RWPE2 (cell line): ENCODE measurements at regions not wholly inside any gene's neighbourhood (a gene's known extent, or its start where the extent isn't known, plus 50 kb on each side); places are given as distances from the start of the nearest gene placed in this dataset.
"Not testable (repeated sequence)": the region's sequence is repeated elsewhere in the genome, so short reads cannot be mapped to it uniquely, and the experiment has no call there.

Experiments used
- ATAC-seq: fragments of 200-7000 bp; cut with Tn5 transposase; 3 replicates; pipeline ENCODE4 v1.9.1; 2021; ENCODE audit warnings: low read depth
- DNase-seq: peaks from one replicate; pipeline ENCODE4 v3.0.0-alpha.2; 2020; ENCODE audit warnings: low spot score
- H3K27ac ChIP-seq: fragments of 450-650 bp; 2 replicates; pipeline ENCODE4 v1.5.1; 2017; ENCODE audit warnings: mild to moderate bottlenecking; ENCODE audit not compliant: poor library complexity, severe bottlenecking
- H3K27me3 ChIP-seq: fragments of 250-450 bp; sonication (Bioruptor Pico); 2 replicates; pipeline ENCODE4 v1.5.1; 2021; ENCODE audit warnings: mild to moderate bottlenecking, moderate library complexity; ENCODE audit not compliant: insufficient read depth, poor library complexity, severe bottlenecking
- H3K36me3 ChIP-seq: fragments of 250-450 bp; sonication (Bioruptor Pico); 2 replicates; pipeline ENCODE4 v1.5.1; 2020; ENCODE audit warnings: low read depth, mild to moderate bottlenecking, moderate library complexity
- H3K4me1 ChIP-seq: fragments of 250-450 bp; sonication (Bioruptor Pico); 2 replicates; pipeline ENCODE4 v1.5.1; 2021; ENCODE audit warnings: mild to moderate bottlenecking, moderate library complexity; ENCODE audit not compliant: insufficient read depth, poor library complexity, severe bottlenecking
- H3K4me3 ChIP-seq: fragments of 250-450 bp; sonication (Bioruptor Pico); 2 replicates; pipeline ENCODE4 v1.5.1; 2021; ENCODE audit warnings: mild to moderate bottlenecking, moderate library complexity; ENCODE audit not compliant: severe bottlenecking
- H3K9me3 ChIP-seq: fragments of 250-450 bp; sonication (Bioruptor Pico); 2 replicates; pipeline ENCODE4 v1.5.1; 2021; ENCODE audit warnings: mild to moderate bottlenecking, moderate library complexity; ENCODE audit not compliant: severe bottlenecking
- CTCF ChIP-seq: fragments of 450-650 bp; IDR thresholded peaks from one replicate; pipeline ENCODE4 v1.5.1; 2017; ENCODE audit warnings: mild to moderate bottlenecking, moderate library complexity; ENCODE audit not compliant: poor library complexity, severe bottlenecking

- TF ChIP-seq CTCF, result no peak
- Histone ChIP-seq H3K36me3 (no peaks in the 10 kb centered on the region), H3K27ac (peak overlapping the region; percentile 89), H3K4me3 (no peak overlapping the region), H3K27me3 (no peaks in the 10 kb centered on the region), H3K4me1 (peaks cover 18% of the 10 kb centered on the region), H3K9me3 (no peaks in the 10 kb centered on the region)
- DNase-seq (peak; percentile 54), ATAC-seq (peak; percentile 94)
These were observed 1832.8 kb upstream of the MIR17HG start for GRCh38 chr13:89514534-89515312.

GRCh38 chr13:89515948-89516347 lies 1831.5 kb upstream of the MIR17HG start:
- no peak overlapping the region for H3K4me3 ChIP-seq
- DNase-seq (no peak), ATAC-seq (no peak)
- no peaks in the 10 kb centered on the region for H3K9me3 ChIP-seq
- H3K27me3 ChIP-seq, result no peaks in the 10 kb centered on the region
- H3K36me3 ChIP-seq, result no peaks in the 10 kb centered on the region
- TF ChIP-seq CTCF, result no peak
- H3K27ac ChIP-seq, result peak overlapping the region; percentile 89
- H3K4me1 ChIP-seq, result peaks cover 22% of the 10 kb centered on the region

GRCh38 chr13:89518289-89519077 lies 1829.0 kb upstream of the MIR17HG start:
- H3K4me3 ChIP-seq, result no peak overlapping the region
- peaks cover 21% of the 10 kb centered on the region for H3K4me1 ChIP-seq
- H3K27me3 ChIP-seq, result no peaks in the 10 kb centered on the region
- ATAC-seq (no peak), DNase-seq (no peak)
- TF ChIP-seq CTCF, result no peak
- no peaks in the 10 kb centered on the region for H3K9me3 ChIP-seq
- no peak overlapping the region for H3K27ac ChIP-seq
- no peaks in the 10 kb centered on the region for H3K36me3 ChIP-seq

- Histone ChIP-seq H3K4me1 (peaks cover 4% of the 10 kb centered on the region), H3K27me3 (no peaks in the 10 kb centered on the region), H3K36me3 (no peaks in the 10 kb centered on the region), H3K9me3 (no peaks in the 10 kb centered on the region), H3K27ac (no peak overlapping the region), H3K4me3 (no peak overlapping the region)
- peak; percentile 86 for ATAC-seq
- no peak for TF ChIP-seq CTCF
- DNase-seq, result no peak
These were observed 1827.0 kb upstream of the MIR17HG start for GRCh38 chr13:89520468-89520867.

GRCh38 chr13:89521672-89522071 lies 1825.8 kb upstream of the MIR17HG start:
- ATAC-seq, H3K36me3 ChIP-seq, H3K27me3 ChIP-seq, H3K4me3 ChIP-seq, H3K9me3 ChIP-seq, DNase-seq, H3K27ac ChIP-seq, H3K4me1 ChIP-seq: not testable (repeated sequence)
